A549 (cell line): ENCODE measurements at regions not wholly inside any gene's neighbourhood (a gene's known extent, or its start where the extent isn't known, plus 50 kb on each side); places are given as distances from the start of the nearest gene placed in this dataset.

Experiments
- ATAC-seq, 2 experiments: fragments of 200-7000 bp in 1 of 2; fragments of >200 bp in 1 of 2; cut with Nextera tagmentation in 1 of 2; cut with Tn5 transposase in 1 of 2; 3 replicates each; pipeline versions ENCODE4 v1.8.0 to v1.9.1; 2018 to 2020; ENCODE audit warnings: mild to moderate bottlenecking in 1 of 2, moderate library complexity in 1 of 2
- CTCF ChIA-PET: fragments of 300-600 bp; sonication (Branson Sonifier 250); formaldehyde crosslinking; extraction: SDS; loops from one replicate; lab custom pipeline; 2021; ENCODE audit warnings: antibody characterized with exemption, inconsistent platforms; lab: Yijun Ruan, JAX
- POLR2A ChIA-PET: fragments of 350-600 bp; formaldehyde crosslinking; extraction: SDS; loops from one replicate; lab custom pipeline; 2021; ENCODE audit warnings: antibody characterized with exemption, inconsistent platforms; lab: Yijun Ruan, JAX
- DNase-seq, 2 experiments: peaks; one replicate each; pipeline versions ENCODE4 v3.0.0 to v3.0.0-alpha.2; 2011 to 2016; ENCODE audit warnings: low read depth in 1 of 2, low spot score in 1 of 2
- FAIRE-seq: peaks from 2 replicates; lab custom pipeline; 2011; peaks lifted over from hg19 to GRCh38; lab: Jason Lieb, UNC
- H3K27ac ChIP-seq, 2 experiments: fragments of >200 bp; sonication (Bioruptor Twin); formaldehyde crosslinking; 3 replicates each; pipeline ENCODE4 v1.5.1; 2016 to 2017
- H3K4me1 ChIP-seq: fragments of >200 bp; sonication (Bioruptor Twin); formaldehyde crosslinking; 3 replicates; pipeline ENCODE4 v1.6.1; 2016
- H3K4me2 ChIP-seq: fragments of >200 bp; sonication (Bioruptor Twin); formaldehyde crosslinking; 3 replicates; pipeline ENCODE4 v1.6.1; 2016
- H3K4me3 ChIP-seq: fragments of >200 bp; sonication (Bioruptor Twin); formaldehyde crosslinking; 3 replicates; pipeline ENCODE4 v1.5.1; 2016
- H3K9me3 ChIP-seq: fragments of >200 bp; sonication (Bioruptor Twin); formaldehyde crosslinking; 3 replicates; pipeline ENCODE4 v1.6.1; 2016
- BCL3 ChIP-seq: fragments of >200 bp; sonication (Bioruptor Twin); formaldehyde crosslinking; IDR thresholded peaks from 3 replicates; pipeline ENCODE4 v1.6.1; 2016
- CBX2 ChIP-seq: fragments of 200-600 bp; sonication (generic); IDR thresholded peaks from 2 replicates; pipeline ENCODE4 v1.6.1; 2016; ENCODE audit warnings: low read depth, mild to moderate bottlenecking, borderline replicate concordance
- CEBPB ChIP-seq, 2 experiments: fragments of >200 bp in 1 of 2; sonication (Bioruptor Twin) in 1 of 2; formaldehyde crosslinking in 1 of 2; IDR thresholded peaks; 2 replicates each; pipeline ENCODE4 v1.6.1; 2012 to 2016
- CHD2 ChIP-seq: fragments of 150-350 bp; IDR thresholded peaks from 2 replicates; pipeline ENCODE4 v1.6.1; 2014; ENCODE audit warnings: low read length; ENCODE audit not compliant: partially characterized antibody
- E2F6 ChIP-seq: IDR thresholded peaks from 2 replicates; pipeline ENCODE4 v1.6.1; 2012; ENCODE audit warnings: low read depth, borderline replicate concordance
- ELK1 ChIP-seq: fragments of 150-350 bp; IDR thresholded peaks from 2 replicates; pipeline ENCODE4 v1.6.1; 2014; ENCODE audit warnings: low read depth, mild to moderate bottlenecking, low read length
- EP300 ChIP-seq, 2 experiments: fragments of >200 bp; sonication (Bioruptor Twin); formaldehyde crosslinking; IDR thresholded peaks; 2 replicates in 1 of 2; 3 replicates in 1 of 2; pipeline ENCODE4 v1.6.1; 2016 to 2017
- FOXS1 ChIP-seq: fragments of 250-450 bp; sonication (Bioruptor Pico); IDR thresholded peaks from 2 replicates; pipeline ENCODE4 v1.5.0; 2020; ENCODE audit warnings: mild to moderate bottlenecking, moderate library complexity
- GATA3 ChIP-seq: IDR thresholded peaks from 2 replicates; pipeline ENCODE4 v1.6.1; 2012; ENCODE audit warnings: borderline replicate concordance
- HES2 ChIP-seq: fragments of >200 bp; sonication (Bioruptor Twin); formaldehyde crosslinking; IDR thresholded peaks from 2 replicates; pipeline ENCODE4 v1.6.1; 2016
- HOXB5 ChIP-seq: fragments of 250-450 bp; sonication (Bioruptor Pico); IDR thresholded peaks from 2 replicates; pipeline ENCODE4 v1.5.0; 2020; ENCODE audit warnings: mild to moderate bottlenecking, moderate library complexity
- KDM1A ChIP-seq: fragments of 200-600 bp; sonication (generic); IDR thresholded peaks from 2 replicates; pipeline ENCODE4 v1.6.1; 2016; ENCODE audit warnings: low read depth, mild to moderate bottlenecking
- MAX ChIP-seq: IDR thresholded peaks from 2 replicates; pipeline ENCODE4 v1.6.1; 2012
- MYC ChIP-seq: IDR thresholded peaks from 2 replicates; pipeline ENCODE4 v1.6.1; 2012; ENCODE audit warnings: mild to moderate bottlenecking, inconsistent platforms, low read length, improper control_type of control experiment, borderline replicate concordance
- NPAS2 ChIP-seq: fragments of 250-450 bp; sonication (Bioruptor Pico); IDR thresholded peaks from 2 replicates; pipeline ENCODE4 v1.8.0; 2022; ENCODE audit warnings: mild to moderate bottlenecking, moderate library complexity, borderline replicate concordance
- PBX3 ChIP-seq: IDR thresholded peaks from 2 replicates; pipeline ENCODE4 v1.6.1; 2012
- POLR2A ChIP-seq: IDR thresholded peaks from 2 replicates; pipeline ENCODE4 v1.6.1; 2012; ENCODE audit warnings: mild to moderate bottlenecking, low read length
- POLR2AphosphoS2 ChIP-seq: conservative IDR thresholded peaks from 2 replicates; pipeline ENCODE4 v1.6.1; 2012; ENCODE audit warnings: low read length, improper control_type of control experiment, inconsistent platforms
- RAD21 ChIP-seq, 2 experiments: fragments of >200 bp in 1 of 2; sonication (Bioruptor Twin) in 1 of 2; formaldehyde crosslinking in 1 of 2; IDR thresholded peaks in 1 of 2; conservative IDR thresholded peaks in 1 of 2; 2 replicates in 1 of 2; 3 replicates in 1 of 2; pipeline ENCODE4 v1.6.1; 2012 to 2018; ENCODE audit warnings: inconsistent platforms in 1 of 2
- REST ChIP-seq: fragments of 200-600 bp; sonication (generic); IDR thresholded peaks from 2 replicates; pipeline ENCODE4 v1.6.1; 2016; ENCODE audit warnings: antibody characterized with exemption, mild to moderate bottlenecking, moderate library complexity
- RFX5 ChIP-seq: fragments of 450-650 bp; IDR thresholded peaks from 2 replicates; pipeline ENCODE4 v1.7.1; 2014; ENCODE audit warnings: antibody characterized with exemption, mild to moderate bottlenecking, moderate library complexity
- RNF2 ChIP-seq: fragments of 200-600 bp; sonication (generic); IDR thresholded peaks from 2 replicates; pipeline ENCODE4 v1.6.1; 2016; ENCODE audit warnings: low read depth, mild to moderate bottlenecking, antibody characterized with exemption, moderate library complexity, borderline replicate concordance
- SMC3 ChIP-seq: fragments of >200 bp; sonication (Bioruptor Twin); formaldehyde crosslinking; IDR thresholded peaks from 3 replicates; pipeline ENCODE4 v1.6.1; 2018; ENCODE audit warnings: inconsistent platforms
- SREBF2 ChIP-seq: fragments of 450-650 bp; IDR thresholded peaks from 2 replicates; pipeline ENCODE4 v1.6.1; 2014; ENCODE audit warnings: mild to moderate bottlenecking, moderate library complexity
- TFCP2L1 ChIP-seq: fragments of 250-450 bp; sonication (Bioruptor Pico); IDR thresholded peaks from 2 replicates; pipeline ENCODE4 v1.5.0; 2021; ENCODE audit warnings: mild to moderate bottlenecking
- ZC3H11A ChIP-seq: fragments of 450-650 bp; IDR thresholded peaks from 2 replicates; pipeline ENCODE4 v1.6.1; 2014; ENCODE audit warnings: antibody characterized with exemption, mild to moderate bottlenecking
- WGBS: methylation state at CpG from one replicate; pipeline ENCODE4 v1.1.6; 2017; ENCODE audit errors: missing lambda C conversion rate; 5-methylcytosine and 5-hydroxymethylcytosine counted together

GRCh38 chr1:221039616-221040015 lies 160.4 kb downstream of the HLX start:
- 38% methylated on average over 1 of the region's 1 CpG for WGBS
- no peak for FAIRE-seq
- no peak for DNase-seq
- no peak overlapping the region for H3K4me2 ChIP-seq
- no peak overlapping the region for H3K4me3 ChIP-seq
- no peak overlapping the region for H3K27ac ChIP-seq
- no peak for ATAC-seq
- no peaks in the 10 kb centered on the region for H3K9me3 ChIP-seq
- CTCF ChIA-PET = no interaction called here
- no peak for TF ChIP-seq KDM1A
- TF ChIP-seq ZC3H11A = no peak
- no peak for TF ChIP-seq EP300 (IDR thresholded peaks at IDR 0.05)
- no peak for TF ChIP-seq HES2
- no peak for TF ChIP-seq NPAS2 (CRISPR knock-in tag)
- TF ChIP-seq CEBPB (IDR thresholded peaks at IDR 0.05) = no peak
- TF ChIP-seq BCL3 = no peak
- TF ChIP-seq CBX2 = no peak
- TF ChIP-seq GATA3 = no peak
- no peak for TF ChIP-seq MAX
- no peak for TF ChIP-seq RNF2
- TF ChIP-seq ELK1 = no peak
- no peak for TF ChIP-seq PBX3
- no peak for TF ChIP-seq SREBF2
- TF ChIP-seq HOXB5 (CRISPR knock-in tag) = no peak
- TF ChIP-seq E2F6 = no peak
- TF ChIP-seq CHD2 = no peak
- no peak for TF ChIP-seq RAD21 (conservative IDR thresholded peaks at IDR 0.05 in 1 of 2, IDR thresholded peaks at IDR 0.05 in 1 of 2)
- no peak for TF ChIP-seq SMC3
- no peak for TF ChIP-seq FOXS1
- H3K4me1 ChIP-seq = peaks cover 13% of the 10 kb centered on the region; the same call in 2 of the 3 replicates
- POLR2A ChIA-PET = no interaction called here

- Histone ChIP-seq H3K9me3 (no peaks in the 10 kb centered on the region), H3K27ac (no peak overlapping the region), H3K4me3 (no peak overlapping the region), H3K4me1 (peaks cover 13% of the 10 kb centered on the region; the same call in 2 of the 3 replicates), H3K4me2 (no peak overlapping the region)
- ATAC-seq = no peak
- TF ChIP-seq RFX5 (no peak), REST (no peak), POLR2A (no peak), GATA3 (no peak), POLR2AphosphoS2 (no peak), MYC (no peak), TFCP2L1 (no peak), EP300 (IDR thresholded peaks at IDR 0.05) (no peak)
- POLR2A ChIA-PET = no interaction called here
- WGBS = 70% methylated on average over 1 of the region's 1 CpG
- CTCF ChIA-PET = no interaction called here
- DNase-seq = no peak
- no peak for FAIRE-seq
Measured at GRCh38 chr1:221040101-221040500, 160.9 kb downstream of the HLX start.
